Spleen (tissue), 11 donors: ENCODE measurements at regions not wholly inside any gene's neighbourhood (a gene's known extent, or its start where the extent isn't known, plus 50 kb on each side); places are given as distances from the start of the nearest gene placed in this dataset.

Source experiments
- DNase-seq: peaks from one replicate; pipeline ENCODE4 v3.0.0-alpha.2; 2020
- H3K27ac ChIP-seq, 8 donors: fragments of 200-600 bp; sonication (generic) in 7 of 8; 1 replicate in 4 of 8; 2 replicates in 4 of 8; pipeline versions ENCODE4 v1.5.0 to v1.8.0; 2016 to 2021; ENCODE audit warnings: inconsistent platforms in 4 of 8, mild to moderate bottlenecking in 4 of 8, moderate library complexity in 1 of 8
- H3K27me3 ChIP-seq, 7 donors: fragments of 200-600 bp; sonication (generic) in 6 of 7; replicated peaks in 1 of 7; 1 replicate in 4 of 7; 2 replicates in 3 of 7; pipeline versions ENCODE4 v1.5.0 to v1.8.0; 2016 to 2021; ENCODE audit warnings: inconsistent platforms in 3 of 7, mild to moderate bottlenecking in 1 of 7
- H3K36me3 ChIP-seq, 6 donors: fragments of 200-600 bp; sonication (generic) in 5 of 6; 1 replicate in 4 of 6; 2 replicates in 2 of 6; pipeline versions ENCODE4 v1.5.0 to v1.8.0; 2016 to 2021; ENCODE audit warnings: inconsistent platforms in 2 of 6
- H3K4me1 ChIP-seq, 6 donors: fragments of 200-600 bp; sonication (generic) in 5 of 6; 1 replicate in 3 of 6; 2 replicates in 3 of 6; pipeline versions ENCODE4 v1.5.0 to v1.8.0; 2016 to 2021; ENCODE audit warnings: inconsistent platforms in 3 of 6
- H3K4me3 ChIP-seq, 8 donors: fragments of 200-600 bp; sonication (generic) in 7 of 8; 1 replicate in 4 of 8; 2 replicates in 4 of 8; pipeline versions ENCODE4 v1.5.0 to v1.8.0; 2016 to 2021; ENCODE audit warnings: inconsistent platforms in 4 of 8, mild to moderate bottlenecking in 4 of 8, moderate library complexity in 2 of 8
- H3K9me3 ChIP-seq, 8 donors: fragments of 200-600 bp; sonication (generic) in 7 of 8; 1 replicate in 4 of 8; 2 replicates in 4 of 8; pipeline versions ENCODE4 v1.5.0 to v1.8.0; 2016 to 2021; ENCODE audit warnings: inconsistent platforms in 4 of 8
- CTCF ChIP-seq, 11 experiments: fragments of 200-600 bp in 7 of 11; fragments of 450-650 bp in 4 of 11; sonication (generic) in 4 of 11; IDR thresholded peaks in 8 of 11; conservative IDR thresholded peaks in 3 of 11; 1 replicate in 7 of 11; 2 replicates in 4 of 11; pipeline versions ENCODE4 v1.4.0 to v1.8.0; 2016 to 2021; ENCODE audit warnings: antibody characterized with exemption in 11 of 11, inconsistent platforms in 4 of 11, mild to moderate bottlenecking in 1 of 11
- POLR2A ChIP-seq, 3 donors: fragments of 450-650 bp; IDR thresholded peaks; one replicate each; pipeline ENCODE4 v1.5.1; 2017; ENCODE audit warnings: antibody characterized with exemption in 3 of 3, mild to moderate bottlenecking in 1 of 3
- POLR2AphosphoS5 ChIP-seq, 3 donors: sonication (generic); formaldehyde crosslinking; IDR thresholded peaks; one replicate each; pipeline ENCODE4 v1.5.1; 2017; ENCODE audit warnings: antibody characterized with exemption in 3 of 3
- WGBS, 5 donors: extraction: QIAGEN DNeasy Blood & Tissue Kit in 3 of 5; methylation state at CpG; one replicate each; pipeline versions ENCODE4 v1.1.5 to v1.1.7; 2013 to 2018; 5-methylcytosine and 5-hydroxymethylcytosine counted together
- intact Hi-C: fragments of 100-400 bp; cut with DNase I; formaldehyde crosslinking; loops from one replicate; pipeline ENCODE4 v1.15.0; 2023; ENCODE audit warnings: low total_unique reads
- donor health status: healthy with polysubstance abuse.
- donor health status: DM: no; HTN: no; CAD: no; lungs with moderate emphysema.
- donor health status: DM: no; HTN: no; CAD: no.
- donor health status: Bipolar disorder and iron deficiency.
- donor health status: healthy.
- donor health status: DM: no; HTN: no; CAD: no.
- donor health status: DM: yes; HTN: yes; CAD: no.

GRCh38 chr14:85315290-85315689 lies 214.7 kb upstream of the FLRT2 start:
- Histone ChIP-seq H3K9me3 (no peaks in the 10 kb centered on the region), H3K27ac (no peak overlapping the region), H3K4me1 (peaks cover 0 to 8% (median 1%) of the 10 kb centered on the region in 6 donors), H3K27me3 (no peaks in the 10 kb centered on the region), H3K36me3 (no peaks in the 10 kb centered on the region), H3K4me3 (no peak overlapping the region)
- DNase-seq, result no peak
- TF ChIP-seq POLR2AphosphoS5 (IDR thresholded peaks at IDR 0.05), result no peak
- TF ChIP-seq CTCF (IDR thresholded peaks at IDR 0.05 in 8 of 11, conservative IDR thresholded peaks at IDR 0.05 in 3 of 11), result no peak
- no peak for TF ChIP-seq POLR2A (IDR thresholded peaks at IDR 0.05)
- 72 to 92% (median 81%) methylated on average over 3 of the region's 3 CpGs for WGBS, 5 donors
- intact Hi-C loops, result no loop called here

GRCh38 chr14:85315733-85316290 lies 214.1 kb upstream of the FLRT2 start:
- TF ChIP-seq POLR2A (IDR thresholded peaks at IDR 0.05), result no peak
- no peak for TF ChIP-seq CTCF (IDR thresholded peaks at IDR 0.05 in 8 of 11, conservative IDR thresholded peaks at IDR 0.05 in 3 of 11)
- no peak for TF ChIP-seq POLR2AphosphoS5 (IDR thresholded peaks at IDR 0.05)
- DNase-seq, result no peak

GRCh38 chr14:85316701-85317410 lies 213.1 kb upstream of the FLRT2 start:
- no peak for DNase-seq
- Histone ChIP-seq H3K4me1 (peaks cover 0 to 10% (median 5%) of the 10 kb centered on the region in 6 donors), H3K27me3 (no peaks in the 10 kb centered on the region), H3K36me3 (no peaks in the 10 kb centered on the region), H3K27ac (no peak overlapping the region), H3K4me3 (no peak overlapping the region), H3K9me3 (no peaks in the 10 kb centered on the region)
- TF ChIP-seq CTCF (IDR thresholded peaks at IDR 0.05 in 8 of 11, conservative IDR thresholded peaks at IDR 0.05 in 3 of 11) (no peak), POLR2A (IDR thresholded peaks at IDR 0.05) (no peak), POLR2AphosphoS5 (IDR thresholded peaks at IDR 0.05) (no peak)
- WGBS, 5 donors, result 58 to 79% (median 62%) methylated on average over 2 of the region's 2 CpGs
- intact Hi-C loops, result no loop called here

More at GRCh38 chr14:85315733-85316290, 214.1 kb upstream of the FLRT2 start:
- no peak overlapping the region for H3K27ac ChIP-seq
- no peaks in the 10 kb centered on the region for H3K27me3 ChIP-seq
- H3K4me3 ChIP-seq, result no peak overlapping the region
- H3K9me3 ChIP-seq, result no peaks in the 10 kb centered on the region
- H3K4me1 ChIP-seq, result peaks cover 0 to 8% (median 5%) of the 10 kb centered on the region in 6 donors
- H3K36me3 ChIP-seq, result no peaks in the 10 kb centered on the region
- intact Hi-C loops, result no loop called here
- 69 to 88% (median 70%) methylated on average over 5 of the region's 5 CpGs for WGBS, 5 donors

- WGBS, 5 donors, result 76 to 91% (median 88%) methylated on average over 3 of the region's 3 CpGs
- Histone ChIP-seq H3K9me3 (no peaks in the 10 kb centered on the region), H3K4me3 (no peak overlapping the region), H3K27ac (no peak overlapping the region), H3K36me3 (no peaks in the 10 kb centered on the region), H3K4me1 (peaks cover 0 to 10% (median 5%) of the 10 kb centered on the region in 6 donors), H3K27me3 (no peaks in the 10 kb centered on the region)
- no peak for DNase-seq
- no peak for TF ChIP-seq CTCF (IDR thresholded peaks at IDR 0.05 in 8 of 11, conservative IDR thresholded peaks at IDR 0.05 in 3 of 11)
- TF ChIP-seq POLR2AphosphoS5 (IDR thresholded peaks at IDR 0.05), result no peak
- intact Hi-C loops, result no loop called here
These were observed 212.4 kb upstream of the FLRT2 start for GRCh38 chr14:85317491-85318021.
